HEK293 (cell line): ENCODE measurements at regions not wholly inside any gene's neighbourhood (a gene's known extent, or its start where the extent isn't known, plus 50 kb on each side); places are given as distances from the start of the nearest gene placed in this dataset.

Source experiments
- CTCF ChIA-PET: fragments of 350-600 bp; formaldehyde crosslinking; extraction: SDS; loops from one replicate; lab custom pipeline; 2021; ENCODE audit warnings: antibody characterized with exemption; lab: Yijun Ruan, JAX
- POLR2A ChIA-PET: fragments of 300-600 bp; formaldehyde crosslinking; extraction: SDS; loops from one replicate; lab custom pipeline; 2020; ENCODE audit warnings: antibody characterized with exemption, inconsistent platforms; lab: Yijun Ruan, JAX
- H3K27ac ChIP-seq: fragments of 200-500 bp; sonication (Bioruptor generic); 2 replicates; pipeline ENCODE4 v1.5.1; 2014; ENCODE audit warnings: low read depth, low read length, control low read depth, inconsistent platforms; ENCODE audit errors: extremely low read depth
- H3K36me3 ChIP-seq, 2 experiments: fragments of 200-500 bp in 1 of 2; sonication (Bioruptor generic) in 1 of 2; 1 replicate in 1 of 2; 2 replicates in 1 of 2; pipeline ENCODE4 v1.5.1; 2014 to 2017; ENCODE audit warnings: inconsistent platforms in 2 of 2, low read length in 2 of 2; ENCODE audit not compliant: control insufficient read depth in 2 of 2, insufficient read depth in 1 of 2
- H3K4me1 ChIP-seq: fragments of 200-500 bp; sonication (Bioruptor generic); 2 replicates; pipeline ENCODE4 v1.5.1; 2014; ENCODE audit warnings: mild to moderate bottlenecking, low read length, inconsistent platforms; ENCODE audit not compliant: control insufficient read depth, insufficient read depth
- H3K4me3 ChIP-seq: 2 replicates; pipeline ENCODE4 v1.5.1; 2011; ENCODE audit warnings: low read depth, mild to moderate bottlenecking, control low read depth, low read length, moderate library complexity
- H3K9me3 ChIP-seq: fragments of 200-500 bp; sonication (Bioruptor generic); 2 replicates; pipeline ENCODE4 v1.5.1; 2014; ENCODE audit warnings: low read depth, low read length, inconsistent platforms; ENCODE audit not compliant: control insufficient read depth, insufficient read depth
- KLF16 ChIP-seq: fragments of 450-650 bp; formaldehyde crosslinking; IDR thresholded peaks from 2 replicates; pipeline ENCODE4 v1.5.1; 2017; ENCODE audit warnings: missing biosample characterization, missing genetic modification characterization
- KLF8 ChIP-seq: fragments of 450-650 bp; formaldehyde crosslinking; IDR thresholded peaks from 2 replicates; pipeline ENCODE4 v1.5.1; 2016; ENCODE audit warnings: missing biosample characterization, missing genetic modification characterization
- TCF7L2 ChIP-seq: IDR thresholded peaks from 2 replicates; pipeline ENCODE4 v1.6.1; 2011; ENCODE audit warnings: low read depth, mild to moderate bottlenecking, inconsistent platforms, low read length, moderate library complexity, borderline replicate concordance
- TRIM28 ChIP-seq: IDR thresholded peaks from 2 replicates; pipeline ENCODE4 v1.6.1; 2011; ENCODE audit warnings: low read length, control low read depth, borderline replicate concordance
- WT1 ChIP-seq: fragments of 450-650 bp; formaldehyde crosslinking; IDR thresholded peaks from 2 replicates; pipeline ENCODE4 v1.5.1; 2016; ENCODE audit warnings: missing biosample characterization, missing genetic modification characterization
- YY2 ChIP-seq: fragments of 450-650 bp; formaldehyde crosslinking; IDR thresholded peaks from 2 replicates; pipeline ENCODE4 v1.5.1; 2016; ENCODE audit warnings: missing biosample characterization, missing genetic modification characterization
- ZFP41 ChIP-seq: fragments of 450-650 bp; formaldehyde crosslinking; IDR thresholded peaks from 2 replicates; pipeline ENCODE4 v1.5.1; 2016; ENCODE audit warnings: missing biosample characterization, missing genetic modification characterization, borderline replicate concordance
- ZNF112 ChIP-seq: fragments of 450-650 bp; formaldehyde crosslinking; IDR thresholded peaks from 2 replicates; pipeline ENCODE4 v1.5.0; 2017; ENCODE audit warnings: missing biosample characterization, missing genetic modification characterization
- ZNF157 ChIP-seq: fragments of 450-650 bp; formaldehyde crosslinking; IDR thresholded peaks from 2 replicates; pipeline ENCODE4 v1.5.1; 2016; ENCODE audit warnings: missing biosample characterization, missing genetic modification characterization
- ZNF274 ChIP-seq, 2 experiments: fragments of 200-500 bp in 1 of 2; fragments of 450-650 bp in 1 of 2; sonication (Bioruptor generic) in 1 of 2; formaldehyde crosslinking in 1 of 2; IDR thresholded peaks; 2 replicates each; pipeline versions ENCODE4 v1.5.1 to v1.6.1; 2014 to 2016; ENCODE audit warnings: borderline replicate concordance in 1 of 2, inconsistent platforms in 1 of 2, low read length in 1 of 2, missing biosample characterization in 1 of 2, missing genetic modification characterization in 1 of 2
- ZNF514 ChIP-seq: fragments of 450-650 bp; formaldehyde crosslinking; IDR thresholded peaks from 2 replicates; pipeline ENCODE4 v1.5.1; 2016; ENCODE audit warnings: missing biosample characterization, missing genetic modification characterization
- ZNF549 ChIP-seq: fragments of 450-650 bp; IDR thresholded peaks from 2 replicates; pipeline ENCODE4 v1.5.1; 2018; ENCODE audit warnings: missing biosample characterization, missing genetic modification characterization, mild to moderate bottlenecking, inconsistent platforms, moderate library complexity
- ZNF624 ChIP-seq: fragments of 450-650 bp; formaldehyde crosslinking; IDR thresholded peaks from 2 replicates; pipeline ENCODE4 v1.5.1; 2017; ENCODE audit warnings: missing biosample characterization, missing genetic modification characterization
- ZNF654 ChIP-seq: fragments of 450-650 bp; formaldehyde crosslinking; IDR thresholded peaks from 2 replicates; pipeline ENCODE4 v1.5.1; 2016; ENCODE audit warnings: low read depth, missing biosample characterization, missing genetic modification characterization
- ZNF701 ChIP-seq: fragments of 450-650 bp; formaldehyde crosslinking; IDR thresholded peaks from 2 replicates; pipeline ENCODE4 v1.5.1; 2016; ENCODE audit warnings: missing biosample characterization, missing genetic modification characterization
- ZNF76 ChIP-seq: fragments of 450-650 bp; formaldehyde crosslinking; IDR thresholded peaks from 2 replicates; pipeline ENCODE4; 2016; ENCODE audit warnings: low read depth, missing biosample characterization, missing genetic modification characterization, borderline replicate concordance
- ZNF776 ChIP-seq: fragments of 450-650 bp; formaldehyde crosslinking; IDR thresholded peaks from 2 replicates; pipeline ENCODE4 v1.5.0; 2017; ENCODE audit warnings: missing biosample characterization, missing genetic modification characterization, borderline replicate concordance
- ZNF843 ChIP-seq: fragments of 450-650 bp; formaldehyde crosslinking; IDR thresholded peaks from 2 replicates; pipeline ENCODE4 v1.5.1; 2016; ENCODE audit warnings: missing biosample characterization, missing genetic modification characterization
- TF ChIP-seq, protein P1 (sequence below): fragments of 450-650 bp; formaldehyde crosslinking; IDR thresholded peaks from 2 replicates; pipeline ENCODE4 v1.5.1; 2016; ENCODE audit warnings: missing biosample characterization, missing genetic modification characterization, borderline replicate concordance
- TF ChIP-seq, protein P2 (sequence below): sonication (generic); formaldehyde crosslinking; IDR thresholded peaks from 2 replicates; pipeline ENCODE4 v1.8.1; 2022; ENCODE audit warnings: mild to moderate bottlenecking, moderate library complexity, missing genetic modification reagents
- TF ChIP-seq, protein P3 (sequence below): fragments of 450-650 bp; formaldehyde crosslinking; IDR thresholded peaks from 2 replicates; pipeline ENCODE4 v1.5.1; 2016; ENCODE audit warnings: missing biosample characterization, missing genetic modification characterization
- TF ChIP-seq, protein P4 (sequence below): fragments of 450-650 bp; formaldehyde crosslinking; IDR thresholded peaks from 2 replicates; pipeline ENCODE4 v1.5.0; 2017; ENCODE audit warnings: missing biosample characterization, missing genetic modification characterization, borderline replicate concordance
- TF ChIP-seq, protein P5 (sequence below): fragments of 450-650 bp; formaldehyde crosslinking; IDR thresholded peaks from 2 replicates; pipeline ENCODE4 v1.5.1; 2016; ENCODE audit warnings: missing biosample characterization, missing genetic modification characterization
- TF ChIP-seq, protein P6 (sequence below): fragments of 450-650 bp; formaldehyde crosslinking; IDR thresholded peaks from 2 replicates; pipeline ENCODE4 v1.5.1; 2016; ENCODE audit warnings: missing biosample characterization, missing genetic modification characterization

DNA sequence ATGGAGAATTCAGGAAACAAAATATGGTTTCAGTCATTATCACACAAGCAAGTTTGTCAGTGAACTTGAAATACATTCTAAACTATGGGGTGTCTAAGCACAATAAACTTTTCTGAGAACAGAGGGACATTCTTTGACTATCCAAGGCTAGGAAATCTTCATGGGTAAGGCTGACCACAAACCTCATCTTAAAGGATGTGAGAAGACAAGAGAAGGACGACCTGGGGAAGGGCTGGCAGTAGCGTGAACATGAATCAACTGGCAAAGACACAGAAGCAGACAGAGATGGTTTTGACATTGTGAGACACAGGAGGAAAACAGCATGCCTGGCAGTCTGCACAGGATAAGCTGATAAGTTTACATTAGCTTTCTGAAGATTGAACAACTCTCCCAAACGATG lies 752.4 kb upstream of the SLC8A1 start:
- Histone ChIP-seq H3K36me3 (no peaks in the 10 kb centered on the region), H3K4me3 (no peak overlapping the region), H3K9me3 (no peaks in the 10 kb centered on the region), H3K4me1 (no peaks in the 10 kb centered on the region), H3K27ac (no peak overlapping the region)
- CTCF ChIA-PET: no interaction called here
- POLR2A ChIA-PET: no interaction called here
- TF ChIP-seq, protein P1, sequence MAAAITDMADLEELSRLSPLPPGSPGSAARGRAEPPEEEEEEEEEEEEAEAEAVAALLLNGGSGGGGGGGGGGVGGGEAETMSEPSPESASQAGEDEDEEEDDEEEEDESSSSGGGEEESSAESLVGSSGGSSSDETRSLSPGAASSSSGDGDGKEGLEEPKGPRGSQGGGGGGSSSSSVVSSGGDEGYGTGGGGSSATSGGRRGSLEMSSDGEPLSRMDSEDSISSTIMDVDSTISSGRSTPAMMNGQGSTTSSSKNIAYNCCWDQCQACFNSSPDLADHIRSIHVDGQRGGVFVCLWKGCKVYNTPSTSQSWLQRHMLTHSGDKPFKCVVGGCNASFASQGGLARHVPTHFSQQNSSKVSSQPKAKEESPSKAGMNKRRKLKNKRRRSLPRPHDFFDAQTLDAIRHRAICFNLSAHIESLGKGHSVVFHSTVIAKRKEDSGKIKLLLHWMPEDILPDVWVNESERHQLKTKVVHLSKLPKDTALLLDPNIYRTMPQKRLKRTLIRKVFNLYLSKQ (tag by site-specific recombination): no peak
- TF ChIP-seq TCF7L2: no peak
- no peak for TF ChIP-seq ZNF274 (IDR thresholded peaks at IDR 0.05; ENCODE audit: low read length)
- TF ChIP-seq ZNF274 (tag by site-specific recombination; IDR thresholded peaks at IDR 0.05; ENCODE audit: borderline replicate concordance): no peak
- TF ChIP-seq KLF16 (tag by site-specific recombination): no peak
- TF ChIP-seq ZNF654 (tag by site-specific recombination): no peak
- no peak for TF ChIP-seq ZNF701 (tag by site-specific recombination)
- TF ChIP-seq, protein P2, sequence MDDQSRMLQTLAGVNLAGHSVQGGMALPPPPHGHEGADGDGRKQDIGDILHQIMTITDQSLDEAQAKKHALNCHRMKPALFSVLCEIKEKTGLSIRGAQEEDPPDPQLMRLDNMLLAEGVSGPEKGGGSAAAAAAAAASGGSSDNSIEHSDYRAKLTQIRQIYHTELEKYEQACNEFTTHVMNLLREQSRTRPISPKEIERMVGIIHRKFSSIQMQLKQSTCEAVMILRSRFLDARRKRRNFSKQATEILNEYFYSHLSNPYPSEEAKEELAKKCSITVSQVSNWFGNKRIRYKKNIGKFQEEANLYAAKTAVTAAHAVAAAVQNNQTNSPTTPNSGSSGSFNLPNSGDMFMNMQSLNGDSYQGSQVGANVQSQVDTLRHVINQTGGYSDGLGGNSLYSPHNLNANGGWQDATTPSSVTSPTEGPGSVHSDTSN (CRISPR knock-in tag): no peak
- no peak for TF ChIP-seq ZFP41 (tag by site-specific recombination)
- no peak for TF ChIP-seq ZNF776 (tag by site-specific recombination)
- TF ChIP-seq ZNF157 (tag by site-specific recombination): no peak
- no peak for TF ChIP-seq ZNF843 (tag by site-specific recombination)
- TF ChIP-seq, protein P3, sequence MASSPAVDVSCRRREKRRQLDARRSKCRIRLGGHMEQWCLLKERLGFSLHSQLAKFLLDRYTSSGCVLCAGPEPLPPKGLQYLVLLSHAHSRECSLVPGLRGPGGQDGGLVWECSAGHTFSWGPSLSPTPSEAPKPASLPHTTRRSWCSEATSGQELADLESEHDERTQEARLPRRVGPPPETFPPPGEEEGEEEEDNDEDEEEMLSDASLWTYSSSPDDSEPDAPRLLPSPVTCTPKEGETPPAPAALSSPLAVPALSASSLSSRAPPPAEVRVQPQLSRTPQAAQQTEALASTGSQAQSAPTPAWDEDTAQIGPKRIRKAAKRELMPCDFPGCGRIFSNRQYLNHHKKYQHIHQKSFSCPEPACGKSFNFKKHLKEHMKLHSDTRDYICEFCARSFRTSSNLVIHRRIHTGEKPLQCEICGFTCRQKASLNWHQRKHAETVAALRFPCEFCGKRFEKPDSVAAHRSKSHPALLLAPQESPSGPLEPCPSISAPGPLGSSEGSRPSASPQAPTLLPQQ: no peak
- no peak for TF ChIP-seq ZNF514 (tag by site-specific recombination)
- TF ChIP-seq, protein P4, sequence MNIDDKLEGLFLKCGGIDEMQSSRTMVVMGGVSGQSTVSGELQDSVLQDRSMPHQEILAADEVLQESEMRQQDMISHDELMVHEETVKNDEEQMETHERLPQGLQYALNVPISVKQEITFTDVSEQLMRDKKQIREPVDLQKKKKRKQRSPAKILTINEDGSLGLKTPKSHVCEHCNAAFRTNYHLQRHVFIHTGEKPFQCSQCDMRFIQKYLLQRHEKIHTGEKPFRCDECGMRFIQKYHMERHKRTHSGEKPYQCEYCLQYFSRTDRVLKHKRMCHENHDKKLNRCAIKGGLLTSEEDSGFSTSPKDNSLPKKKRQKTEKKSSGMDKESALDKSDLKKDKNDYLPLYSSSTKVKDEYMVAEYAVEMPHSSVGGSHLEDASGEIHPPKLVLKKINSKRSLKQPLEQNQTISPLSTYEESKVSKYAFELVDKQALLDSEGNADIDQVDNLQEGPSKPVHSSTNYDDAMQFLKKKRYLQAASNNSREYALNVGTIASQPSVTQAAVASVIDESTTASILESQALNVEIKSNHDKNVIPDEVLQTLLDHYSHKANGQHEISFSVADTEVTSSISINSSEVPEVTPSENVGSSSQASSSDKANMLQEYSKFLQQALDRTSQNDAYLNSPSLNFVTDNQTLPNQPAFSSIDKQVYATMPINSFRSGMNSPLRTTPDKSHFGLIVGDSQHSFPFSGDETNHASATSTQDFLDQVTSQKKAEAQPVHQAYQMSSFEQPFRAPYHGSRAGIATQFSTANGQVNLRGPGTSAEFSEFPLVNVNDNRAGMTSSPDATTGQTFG (tag by site-specific recombination): no peak
- no peak for TF ChIP-seq YY2 (tag by site-specific recombination)
- TF ChIP-seq ZNF76 (tag by site-specific recombination): no peak
- no peak for TF ChIP-seq ZNF624

DNA sequence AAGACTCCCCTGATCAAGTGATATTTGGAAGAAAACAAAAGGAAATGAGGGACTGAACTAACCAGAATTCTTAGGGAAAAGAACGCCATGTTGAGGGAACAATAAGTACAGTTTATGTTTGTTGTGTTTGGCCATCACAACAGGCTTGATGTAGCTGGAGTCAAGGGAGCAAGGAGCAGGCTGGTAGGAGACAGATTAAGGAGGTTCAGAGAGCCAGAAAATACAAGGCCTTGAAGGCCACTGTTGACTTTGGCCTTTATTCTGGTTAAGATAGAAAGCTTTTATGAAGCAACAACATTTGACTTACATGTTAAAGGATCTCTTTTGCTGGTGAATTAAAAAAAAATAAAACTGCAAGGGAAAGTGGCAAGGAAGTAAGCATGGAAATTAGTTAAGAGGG lies 754.1 kb upstream of the SLC8A1 start:
- TF ChIP-seq, protein P5, sequence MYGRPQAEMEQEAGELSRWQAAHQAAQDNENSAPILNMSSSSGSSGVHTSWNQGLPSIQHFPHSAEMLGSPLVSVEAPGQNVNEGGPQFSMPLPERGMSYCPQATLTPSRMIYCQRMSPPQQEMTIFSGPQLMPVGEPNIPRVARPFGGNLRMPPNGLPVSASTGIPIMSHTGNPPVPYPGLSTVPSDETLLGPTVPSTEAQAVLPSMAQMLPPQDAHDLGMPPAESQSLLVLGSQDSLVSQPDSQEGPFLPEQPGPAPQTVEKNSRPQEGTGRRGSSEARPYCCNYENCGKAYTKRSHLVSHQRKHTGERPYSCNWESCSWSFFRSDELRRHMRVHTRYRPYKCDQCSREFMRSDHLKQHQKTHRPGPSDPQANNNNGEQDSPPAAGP (tag by site-specific recombination): no peak
- TF ChIP-seq ZNF112 (tag by site-specific recombination) (no peak), ZNF549 (no peak), KLF8 (tag by site-specific recombination) (no peak), TRIM28 (no peak), WT1 (tag by site-specific recombination) (no peak)
- TF ChIP-seq, protein P6, sequence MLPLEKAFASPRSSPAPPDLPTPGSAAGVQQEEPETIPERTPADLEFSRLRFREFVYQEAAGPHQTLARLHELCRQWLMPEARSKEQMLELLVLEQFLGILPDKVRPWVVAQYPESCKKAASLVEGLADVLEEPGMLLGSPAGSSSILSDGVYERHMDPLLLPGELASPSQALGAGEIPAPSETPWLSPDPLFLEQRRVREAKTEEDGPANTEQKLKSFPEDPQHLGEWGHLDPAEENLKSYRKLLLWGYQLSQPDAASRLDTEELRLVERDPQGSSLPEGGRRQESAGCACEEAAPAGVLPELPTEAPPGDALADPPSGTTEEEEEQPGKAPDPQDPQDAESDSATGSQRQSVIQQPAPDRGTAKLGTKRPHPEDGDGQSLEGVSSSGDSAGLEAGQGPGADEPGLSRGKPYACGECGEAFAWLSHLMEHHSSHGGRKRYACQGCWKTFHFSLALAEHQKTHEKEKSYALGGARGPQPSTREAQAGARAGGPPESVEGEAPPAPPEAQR (tag by site-specific recombination): no peak
- POLR2A ChIA-PET: no interaction called here

More for the DNA sequence above, 754.1 kb upstream of the SLC8A1 start:
- CTCF ChIA-PET: no interaction called here
- Histone ChIP-seq H3K4me3 (no peak overlapping the region), H3K36me3 (no peaks in the 10 kb centered on the region), H3K9me3 (no peaks in the 10 kb centered on the region), H3K27ac (no peak overlapping the region), H3K4me1 (no peaks in the 10 kb centered on the region)
